ENCODE measurements at regions not wholly inside any gene's neighbourhood (a gene's known extent, or its start where the extent isn't known, plus 50 kb on each side); places are given as distances from the start of the nearest gene placed in this dataset.

DNA sequence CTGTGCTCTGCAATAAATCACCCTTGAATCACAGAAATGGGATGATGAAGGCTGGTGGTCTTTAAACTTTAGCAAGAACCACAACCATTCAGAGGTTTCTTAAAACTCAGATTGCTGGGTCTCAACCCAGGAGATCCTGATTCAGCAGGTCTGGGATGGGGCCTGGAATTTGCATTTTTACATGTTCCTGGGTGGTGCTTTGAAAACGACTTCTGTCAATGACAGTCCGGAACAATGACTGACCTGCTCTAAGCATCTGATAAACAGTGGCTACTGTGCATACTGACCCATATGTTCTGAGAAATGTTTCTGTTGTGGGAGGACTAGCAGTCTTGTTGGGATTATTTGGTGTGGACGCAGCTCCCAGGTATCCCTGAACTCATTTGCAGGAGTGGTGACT is 92.7 kb downstream of the GADD45G start (continued):
- TF ChIP-seq TAF1 (IDR thresholded peaks at IDR 0.05; ENCODE audit: low read depth) = no peak
- no peak for TF ChIP-seq SMC3 (conservative IDR thresholded peaks at IDR 0.05; ENCODE audit: poor library complexity)
- no peak for TF ChIP-seq POLR2AphosphoS5 (IDR thresholded peaks at IDR 0.05)

DNA sequence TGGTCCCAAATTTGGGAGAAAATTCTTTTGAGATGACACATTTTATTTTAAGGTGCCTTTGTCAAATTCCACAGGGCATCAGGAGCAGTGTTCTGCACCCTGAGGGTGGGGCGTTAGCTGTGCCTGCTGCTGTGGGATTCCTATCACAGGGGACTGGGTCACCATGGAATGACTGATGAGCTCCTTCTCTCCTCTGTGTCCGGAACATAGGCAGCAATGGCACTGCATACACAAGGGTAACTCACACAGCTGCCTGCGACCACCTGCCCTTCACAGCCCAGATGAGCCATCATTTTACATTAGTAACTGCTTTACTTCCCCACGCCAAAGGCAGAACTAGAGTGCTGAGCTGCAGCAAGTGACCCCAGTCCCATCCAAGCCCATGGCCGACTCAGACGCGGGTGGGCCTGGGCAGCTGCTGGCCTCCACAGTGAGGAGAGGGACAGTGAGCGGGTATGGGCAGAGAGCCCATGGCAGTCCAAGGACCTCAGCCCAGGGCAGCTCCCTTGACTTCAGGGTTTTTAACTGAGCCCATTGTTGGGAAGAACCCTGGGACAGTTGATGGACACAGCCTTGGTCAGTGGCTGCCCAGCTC is 93.7 kb downstream of the GADD45G start:
- Histone ChIP-seq H3K79me2 (replicated peaks; ENCODE audit: insufficient read depth, low read length) (no peaks in the 10 kb centered on the region), H3K9me3 (ENCODE audit: low read length) (no peaks in the 10 kb centered on the region), H3K36me3 (ENCODE audit: insufficient read depth, low read length) (no peaks in the 10 kb centered on the region), H2AFZ (ENCODE audit: low read depth, low read length) (no peak overlapping the region), H3K9me2 (ENCODE audit: insufficient read depth, low read length) (no peaks in the 10 kb centered on the region), H4K20me1 (ENCODE audit: insufficient read depth) (no peaks in the 10 kb centered on the region), H3K27me3 (ENCODE audit: insufficient read depth, low read depth, low read length) (no peaks in the 10 kb centered on the region), H3K27ac (ENCODE audit: low read length) (no peak overlapping the region), H3K9ac (ENCODE audit: low read length) (no peak overlapping the region), H3F3A (ENCODE audit: insufficient read depth, low read length, poor library complexity, severe bottlenecking) (no peaks in the 10 kb centered on the region), H3K4me2 (ENCODE audit: low read length) (no peak overlapping the region), H3K4me3 (ENCODE audit: low read length) (no peak overlapping the region)
- TF ChIP-seq SMC3 (conservative IDR thresholded peaks at IDR 0.05; ENCODE audit: poor library complexity) (no peak), EP300 (conservative IDR thresholded peaks at IDR 0.05; ENCODE audit: poor library complexity, severe bottlenecking) (no peak), RAD21 (conservative IDR thresholded peaks at IDR 0.05) (no peak), MXI1 (conservative IDR thresholded peaks at IDR 0.05; ENCODE audit: poor library complexity, severe bottlenecking) (no peak), EZH2 (IDR thresholded peaks at IDR 0.05; ENCODE audit: borderline replicate concordance, insufficient read depth, low read length, poor library complexity, severe bottlenecking) (no peak), TAF1 (IDR thresholded peaks at IDR 0.05; ENCODE audit: low read depth) (no peak), POLR2AphosphoS5 (IDR thresholded peaks at IDR 0.05) (no peak)
- TF ChIP-seq, protein P1, sequence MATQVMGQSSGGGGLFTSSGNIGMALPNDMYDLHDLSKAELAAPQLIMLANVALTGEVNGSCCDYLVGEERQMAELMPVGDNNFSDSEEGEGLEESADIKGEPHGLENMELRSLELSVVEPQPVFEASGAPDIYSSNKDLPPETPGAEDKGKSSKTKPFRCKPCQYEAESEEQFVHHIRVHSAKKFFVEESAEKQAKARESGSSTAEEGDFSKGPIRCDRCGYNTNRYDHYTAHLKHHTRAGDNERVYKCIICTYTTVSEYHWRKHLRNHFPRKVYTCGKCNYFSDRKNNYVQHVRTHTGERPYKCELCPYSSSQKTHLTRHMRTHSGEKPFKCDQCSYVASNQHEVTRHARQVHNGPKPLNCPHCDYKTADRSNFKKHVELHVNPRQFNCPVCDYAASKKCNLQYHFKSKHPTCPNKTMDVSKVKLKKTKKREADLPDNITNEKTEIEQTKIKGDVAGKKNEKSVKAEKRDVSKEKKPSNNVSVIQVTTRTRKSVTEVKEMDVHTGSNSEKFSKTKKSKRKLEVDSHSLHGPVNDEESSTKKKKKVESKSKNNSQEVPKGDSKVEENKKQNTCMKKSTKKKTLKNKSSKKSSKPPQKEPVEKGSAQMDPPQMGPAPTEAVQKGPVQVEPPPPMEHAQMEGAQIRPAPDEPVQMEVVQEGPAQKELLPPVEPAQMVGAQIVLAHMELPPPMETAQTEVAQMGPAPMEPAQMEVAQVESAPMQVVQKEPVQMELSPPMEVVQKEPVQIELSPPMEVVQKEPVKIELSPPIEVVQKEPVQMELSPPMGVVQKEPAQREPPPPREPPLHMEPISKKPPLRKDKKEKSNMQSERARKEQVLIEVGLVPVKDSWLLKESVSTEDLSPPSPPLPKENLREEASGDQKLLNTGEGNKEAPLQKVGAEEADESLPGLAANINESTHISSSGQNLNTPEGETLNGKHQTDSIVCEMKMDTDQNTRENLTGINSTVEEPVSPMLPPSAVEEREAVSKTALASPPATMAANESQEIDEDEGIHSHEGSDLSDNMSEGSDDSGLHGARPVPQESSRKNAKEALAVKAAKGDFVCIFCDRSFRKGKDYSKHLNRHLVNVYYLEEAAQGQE (IDR thresholded peaks at IDR 0.05; ENCODE audit: borderline replicate concordance) = no peak
- TF ChIP-seq, protein P2, sequence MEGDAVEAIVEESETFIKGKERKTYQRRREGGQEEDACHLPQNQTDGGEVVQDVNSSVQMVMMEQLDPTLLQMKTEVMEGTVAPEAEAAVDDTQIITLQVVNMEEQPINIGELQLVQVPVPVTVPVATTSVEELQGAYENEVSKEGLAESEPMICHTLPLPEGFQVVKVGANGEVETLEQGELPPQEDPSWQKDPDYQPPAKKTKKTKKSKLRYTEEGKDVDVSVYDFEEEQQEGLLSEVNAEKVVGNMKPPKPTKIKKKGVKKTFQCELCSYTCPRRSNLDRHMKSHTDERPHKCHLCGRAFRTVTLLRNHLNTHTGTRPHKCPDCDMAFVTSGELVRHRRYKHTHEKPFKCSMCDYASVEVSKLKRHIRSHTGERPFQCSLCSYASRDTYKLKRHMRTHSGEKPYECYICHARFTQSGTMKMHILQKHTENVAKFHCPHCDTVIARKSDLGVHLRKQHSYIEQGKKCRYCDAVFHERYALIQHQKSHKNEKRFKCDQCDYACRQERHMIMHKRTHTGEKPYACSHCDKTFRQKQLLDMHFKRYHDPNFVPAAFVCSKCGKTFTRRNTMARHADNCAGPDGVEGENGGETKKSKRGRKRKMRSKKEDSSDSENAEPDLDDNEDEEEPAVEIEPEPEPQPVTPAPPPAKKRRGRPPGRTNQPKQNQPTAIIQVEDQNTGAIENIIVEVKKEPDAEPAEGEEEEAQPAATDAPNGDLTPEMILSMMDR (IDR thresholded peaks at IDR 0.05; ENCODE audit: poor library complexity, severe bottlenecking) = no peak

DNA sequence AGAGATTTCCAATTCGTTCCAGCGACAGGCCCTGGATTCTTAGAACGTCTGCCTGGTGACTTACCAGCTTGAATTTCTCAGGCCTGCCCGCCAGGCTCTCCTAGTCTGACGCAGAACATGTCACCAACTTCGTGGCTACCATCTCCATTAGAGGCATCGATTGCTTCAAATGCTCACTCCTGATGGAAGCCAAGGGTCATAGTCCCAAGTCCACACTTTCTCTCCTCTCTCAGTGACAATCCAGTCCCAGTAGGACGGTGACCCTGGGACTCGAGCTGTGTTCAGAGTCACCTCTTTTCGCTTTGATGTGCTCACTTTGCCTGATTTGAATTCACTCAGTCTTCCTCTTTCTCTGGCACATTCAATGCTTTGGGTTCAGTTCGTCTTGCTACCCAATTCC is 94.8 kb downstream of the GADD45G start:
- no peaks in the 10 kb centered on the region for H4K20me1 ChIP-seq (ENCODE audit: insufficient read depth)
- no peak overlapping the region for H3K9ac ChIP-seq (ENCODE audit: low read length)
- H3K4me3 ChIP-seq (ENCODE audit: low read length) = no peak overlapping the region
- no peak overlapping the region for H3K4me2 ChIP-seq (ENCODE audit: low read length)
- no peak for TF ChIP-seq RAD21 (conservative IDR thresholded peaks at IDR 0.05)
- TF ChIP-seq, protein P2 (IDR thresholded peaks at IDR 0.05; ENCODE audit: poor library complexity, severe bottlenecking) = no peak
- no peak for TF ChIP-seq EZH2 (IDR thresholded peaks at IDR 0.05; ENCODE audit: borderline replicate concordance, insufficient read depth, low read length, poor library complexity, severe bottlenecking)
- no peak for TF ChIP-seq MXI1 (conservative IDR thresholded peaks at IDR 0.05; ENCODE audit: poor library complexity, severe bottlenecking)
- no peak for TF ChIP-seq EP300 (conservative IDR thresholded peaks at IDR 0.05; ENCODE audit: poor library complexity, severe bottlenecking)
- TF ChIP-seq SMC3 (conservative IDR thresholded peaks at IDR 0.05; ENCODE audit: poor library complexity) = no peak
- no peak for TF ChIP-seq TAF1 (IDR thresholded peaks at IDR 0.05; ENCODE audit: low read depth)
- no peaks in the 10 kb centered on the region for H3K9me2 ChIP-seq (ENCODE audit: insufficient read depth, low read length)
- no peaks in the 10 kb centered on the region for H3K9me3 ChIP-seq (ENCODE audit: low read length)
- H3K27me3 ChIP-seq (ENCODE audit: insufficient read depth, low read depth, low read length) = no peaks in the 10 kb centered on the region
- no peaks in the 10 kb centered on the region for H3F3A ChIP-seq (ENCODE audit: insufficient read depth, low read length, poor library complexity, severe bottlenecking)
- H3K79me2 ChIP-seq (replicated peaks; ENCODE audit: insufficient read depth, low read length) = no peaks in the 10 kb centered on the region
- H2AFZ ChIP-seq (ENCODE audit: low read depth, low read length) = no peak overlapping the region
- no peak overlapping the region for H3K27ac ChIP-seq (ENCODE audit: low read length)
- H3K36me3 ChIP-seq (ENCODE audit: insufficient read depth, low read length) = no peaks in the 10 kb centered on the region
